ENCODE measurements at regions not wholly inside any gene's neighbourhood (a gene's known extent, or its start where the extent isn't known, plus 50 kb on each side); places are given as distances from the start of the nearest gene placed in this dataset.

GRCh38 chr19:5392486-5392885 is 51.9 kb upstream of the PTPRS start:
- TF ChIP-seq CTCF (IDR thresholded peaks at IDR 0.05; ENCODE audit: poor library complexity, severe bottlenecking) = no peak
- no peak for TF ChIP-seq EZH2 (IDR thresholded peaks at IDR 0.05; ENCODE audit: borderline replicate concordance, insufficient read depth, low read length, poor library complexity, severe bottlenecking)
- TF ChIP-seq EP300 (conservative IDR thresholded peaks at IDR 0.05; ENCODE audit: poor library complexity, severe bottlenecking) = no peak
- TF ChIP-seq RAD21 (conservative IDR thresholded peaks at IDR 0.05) = no peak
- no peak for TF ChIP-seq REST (IDR thresholded peaks at IDR 0.05; ENCODE audit: borderline replicate concordance)
- TF ChIP-seq POLR2AphosphoS5 (IDR thresholded peaks at IDR 0.05) = no peak
- TF ChIP-seq TAF1 (IDR thresholded peaks at IDR 0.05; ENCODE audit: low read depth) = no peak
- no peak for TF ChIP-seq SMC3 (conservative IDR thresholded peaks at IDR 0.05; ENCODE audit: poor library complexity)
